SIG-M5 treated with dmso at 0.1 percent for 504 hours (cell line): ENCODE measurements at regions not wholly inside any gene's neighbourhood (a gene's known extent, or its start where the extent isn't known, plus 50 kb on each side); places are given as distances from the start of the nearest gene placed in this dataset.
"Not testable (repeated sequence)": the region's sequence is repeated elsewhere in the genome, so short reads cannot be mapped to it uniquely, and the experiment has no call there.

Experiments
- DNase-seq: peaks from one replicate; lab custom pipeline; 2025; ENCODE audit not compliant: unreplicated experiment; lab: John Stamatoyannopoulos, UW

DNA sequence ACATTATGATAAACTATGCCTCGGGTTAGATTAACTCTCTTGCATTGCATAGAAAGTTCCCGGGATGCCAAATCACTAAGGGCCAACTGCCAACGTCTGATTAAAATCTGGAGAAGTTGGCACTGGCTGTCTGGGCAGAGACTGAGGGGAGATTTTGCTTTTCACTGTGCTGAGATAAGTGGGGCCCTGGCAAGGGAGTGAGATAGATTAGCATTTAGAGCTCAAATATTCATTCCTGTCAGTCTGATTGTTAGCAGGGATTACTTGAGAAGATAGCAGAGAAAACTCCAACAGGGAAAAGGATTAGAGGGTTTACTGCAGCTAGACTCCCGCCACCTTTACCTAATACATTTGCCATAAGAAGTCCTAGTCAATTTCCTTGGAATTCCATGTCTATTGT is 714.1 kb upstream of the CHRM3 start:
- DNase-seq, result no peak

DNA sequence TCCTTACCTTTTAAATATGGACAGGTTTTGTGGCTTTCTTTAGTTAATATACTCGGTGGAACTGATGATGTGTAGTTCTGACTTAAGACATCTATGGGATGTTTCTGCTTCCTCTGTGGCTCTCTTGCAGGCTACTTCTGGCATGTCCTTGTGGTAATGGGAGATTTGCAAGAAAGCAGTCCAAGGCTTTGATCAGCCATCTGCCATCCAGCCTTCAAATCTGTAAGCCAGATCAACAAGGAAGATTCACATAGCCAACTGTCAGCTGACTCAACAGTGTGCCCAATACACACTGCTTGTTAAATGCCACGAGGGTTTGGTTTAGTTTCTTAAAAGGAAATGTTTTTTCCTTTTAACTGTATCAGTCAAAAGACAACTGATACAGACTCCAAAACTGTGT is 722.2 kb upstream of the CHRM3 start:
- no peak for DNase-seq

DNA sequence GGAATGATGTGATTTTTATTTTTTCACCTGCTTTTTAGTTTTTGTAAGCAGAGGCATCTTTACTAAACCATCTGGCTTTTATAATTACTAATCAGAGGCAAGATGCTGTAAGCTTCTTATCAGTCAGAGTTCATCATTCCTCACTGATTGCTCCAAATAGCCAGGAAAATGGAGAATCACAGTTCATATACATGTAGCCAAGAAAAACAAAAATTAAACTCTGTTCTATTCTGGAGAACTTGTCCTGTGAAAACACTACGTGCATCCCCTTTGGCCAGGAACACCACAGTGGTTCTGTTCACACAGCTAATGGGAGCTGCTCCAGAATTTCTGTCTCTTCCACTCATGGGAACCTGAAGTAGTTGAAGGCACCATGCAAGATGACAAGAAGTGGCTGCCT is 725.5 kb upstream of the CHRM3 start:
- DNase-seq, result no peak

DNA sequence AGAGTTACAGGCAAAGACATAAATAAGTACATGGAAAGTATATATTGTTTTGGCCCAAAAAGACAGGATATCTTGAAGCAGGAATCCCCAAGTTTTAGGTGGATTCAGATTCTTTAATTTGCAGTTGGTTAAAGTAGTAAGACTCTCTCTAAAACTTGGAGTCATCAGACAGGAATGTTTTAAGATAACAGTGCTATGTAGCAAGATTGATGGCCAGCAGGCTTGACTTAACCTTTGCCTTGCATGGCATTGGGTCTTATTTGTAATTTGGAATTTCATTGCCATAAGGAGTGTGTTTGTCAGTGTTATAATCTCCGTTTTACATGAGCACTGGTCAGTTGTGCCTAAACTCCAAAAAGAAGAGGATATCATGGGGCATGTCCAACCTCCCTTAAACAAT is 727.6 kb upstream of the CHRM3 start:
- no peak for DNase-seq

DNA sequence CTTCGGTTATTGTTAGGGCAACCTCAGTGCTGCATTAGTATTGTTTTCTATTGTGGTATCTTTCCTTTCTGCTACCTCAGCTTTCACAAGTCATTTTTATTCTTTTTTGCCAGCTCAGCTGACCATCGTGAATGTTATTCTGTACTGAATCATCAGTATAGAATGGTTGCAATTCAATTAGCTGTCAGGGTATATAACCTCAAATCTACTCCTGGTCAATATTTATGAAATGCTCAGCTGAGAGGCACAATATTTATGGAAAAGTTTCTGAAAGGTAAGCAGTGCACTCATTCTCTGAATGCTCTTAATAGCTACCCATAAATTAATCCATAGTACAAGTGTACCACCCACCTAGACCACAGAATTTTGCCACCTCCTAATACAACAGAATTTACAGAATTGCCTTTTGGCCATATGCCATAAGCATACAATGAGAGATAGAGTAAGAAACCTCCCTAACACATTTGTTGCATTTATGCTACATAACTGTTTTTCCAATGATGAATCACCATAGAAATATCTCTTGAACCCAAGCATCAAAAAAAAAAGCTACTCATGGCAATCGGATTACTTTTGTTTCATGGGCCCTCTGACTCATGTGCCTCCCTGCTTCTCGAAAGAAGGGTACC is 732.6 kb upstream of the CHRM3 start:
- no peak for DNase-seq

DNA sequence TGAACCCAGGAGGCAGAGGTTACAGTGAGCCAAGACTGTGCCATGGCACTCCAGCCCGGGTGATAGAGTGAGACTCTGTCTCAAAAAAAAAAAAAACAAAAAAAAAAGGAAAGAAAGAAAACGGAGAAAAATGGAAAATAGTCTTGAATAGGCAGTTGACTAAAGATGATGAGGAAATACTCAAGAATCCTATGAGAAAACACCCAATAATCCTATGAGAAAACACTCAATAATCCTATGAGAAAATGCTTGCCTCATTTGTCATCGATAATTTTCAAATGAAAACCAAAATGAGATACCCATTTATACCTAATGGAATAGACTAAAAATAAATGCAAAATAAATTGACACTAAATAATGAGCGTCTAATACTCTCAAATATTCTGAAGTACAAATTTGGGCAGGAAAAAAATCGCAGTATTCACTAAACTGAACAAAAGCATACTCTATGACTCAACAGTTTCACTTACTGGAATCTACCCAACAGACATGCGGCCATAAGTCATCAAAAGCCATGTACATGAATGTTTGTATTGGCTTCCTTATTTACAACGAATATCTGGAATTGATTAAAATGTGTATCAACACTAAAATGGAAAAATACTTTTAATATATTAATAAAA is 733.9 kb upstream of the CHRM3 start:
- DNase-seq, result no peak

DNA sequence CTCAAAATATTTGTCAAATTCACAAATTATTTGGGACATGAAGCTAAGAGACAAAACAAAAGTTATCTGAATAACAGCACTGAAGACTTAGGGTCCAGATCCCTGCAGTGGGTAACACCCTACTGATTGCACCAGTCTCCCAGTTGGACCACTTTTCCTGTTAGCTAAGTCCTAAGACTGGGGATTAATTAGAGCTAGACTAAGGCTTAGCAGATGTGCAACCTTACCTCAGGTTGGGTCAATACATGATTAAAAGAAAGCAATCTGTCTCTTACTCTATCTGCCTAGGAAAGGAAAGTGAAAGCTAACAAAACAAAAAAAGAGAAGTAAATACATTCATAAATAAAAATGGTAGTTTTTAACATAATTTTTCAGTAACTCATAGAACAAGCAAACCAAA is 737.2 kb upstream of the CHRM3 start:
- no peak for DNase-seq

DNA sequence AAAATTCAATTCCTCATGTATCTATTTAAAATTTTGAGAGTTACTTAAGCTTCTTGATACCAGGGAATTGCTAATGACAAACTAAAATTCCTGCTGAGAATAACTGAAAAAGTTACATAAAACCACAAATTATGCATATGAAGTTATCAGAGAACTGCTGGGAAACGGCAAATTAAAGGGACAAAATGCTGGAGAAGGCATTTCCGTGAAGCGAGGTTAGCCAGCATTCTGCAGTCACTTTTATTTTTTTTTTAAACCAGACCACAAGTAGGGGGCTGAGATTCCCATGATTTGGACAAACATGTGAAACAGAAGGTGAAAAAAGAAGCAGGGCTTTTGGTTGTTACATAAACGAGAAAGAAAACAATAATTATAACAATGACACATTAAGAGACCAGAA is 737.6 kb upstream of the CHRM3 start:
- DNase-seq, result no peak

DNA sequence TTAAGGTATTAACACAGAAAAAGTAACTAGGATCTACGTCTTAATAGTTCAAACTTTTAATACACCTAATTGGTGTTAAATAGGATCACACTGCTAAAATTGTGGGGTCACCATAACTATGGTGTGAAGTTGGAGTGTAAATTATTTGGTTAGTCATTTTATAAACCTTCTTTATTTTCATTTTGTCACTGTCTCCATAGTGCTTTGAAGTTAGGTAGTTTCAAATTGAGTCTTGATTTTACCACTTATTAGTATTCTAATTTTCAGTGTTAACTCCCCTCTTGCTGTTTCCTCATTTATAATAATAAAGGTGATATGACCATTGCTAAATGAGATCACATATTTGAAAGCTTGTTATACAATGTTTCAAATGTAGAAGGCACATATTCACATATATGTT is 738.1 kb upstream of the CHRM3 start:
- DNase-seq, result no peak

DNA sequence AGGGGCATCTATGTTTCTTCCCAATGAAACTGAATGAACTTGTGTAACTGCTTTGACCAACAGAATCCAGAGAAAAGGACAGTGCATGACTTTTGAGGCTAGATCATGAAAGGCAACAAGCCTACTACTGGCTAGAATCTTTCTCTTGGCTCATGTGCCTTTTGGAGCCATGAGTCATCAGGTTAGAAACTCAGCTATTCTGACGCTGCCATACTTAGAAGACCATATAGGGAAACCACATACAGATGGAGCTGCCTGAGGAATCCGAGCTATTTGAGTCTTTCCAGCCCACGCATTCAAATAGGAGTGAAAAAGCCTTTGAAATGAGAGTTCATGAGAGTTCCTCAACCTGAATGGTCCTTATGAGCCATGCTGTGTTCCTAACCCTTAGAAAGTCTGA is 738.5 kb upstream of the CHRM3 start:
- no peak for DNase-seq

DNA sequence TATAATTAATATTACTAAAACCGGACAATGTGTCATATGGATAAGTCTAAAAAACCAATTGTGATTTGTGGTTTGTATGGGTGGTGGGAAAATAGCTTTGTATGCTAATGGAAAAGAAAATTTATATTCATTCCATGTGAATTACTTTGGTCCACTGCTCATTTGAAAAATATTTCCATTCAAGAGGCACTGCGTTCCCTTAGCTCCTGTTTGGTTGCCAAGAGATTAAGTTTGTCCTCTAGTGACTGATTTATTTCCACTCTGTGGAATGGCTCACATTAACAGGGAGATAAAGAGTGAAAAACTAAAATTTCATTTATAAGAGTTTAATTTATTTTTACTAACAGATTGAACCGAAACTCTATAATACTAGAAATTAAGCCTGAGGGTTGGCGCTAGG is 744.1 kb upstream of the CHRM3 start:
- DNase-seq, result no peak

DNA sequence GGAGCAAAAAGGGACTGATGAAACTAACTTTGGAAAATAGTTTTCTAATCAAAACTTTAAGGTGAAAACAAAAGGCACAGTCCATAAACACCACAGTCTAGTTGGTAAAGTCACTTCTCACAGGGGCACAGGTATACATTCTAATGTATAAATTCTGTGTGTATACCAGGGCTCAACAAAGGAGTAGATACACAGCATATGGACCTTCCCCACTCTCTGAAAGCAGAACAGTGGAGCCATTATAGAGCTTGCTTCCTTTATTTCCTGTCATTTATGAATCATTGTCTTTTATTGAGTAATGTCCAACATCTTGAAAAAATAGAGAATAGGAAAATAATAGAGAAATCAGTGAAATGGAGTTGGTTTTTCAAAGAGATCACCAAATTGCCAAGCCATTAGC is 746.5 kb upstream of the CHRM3 start:
- DNase-seq, result no peak

DNA sequence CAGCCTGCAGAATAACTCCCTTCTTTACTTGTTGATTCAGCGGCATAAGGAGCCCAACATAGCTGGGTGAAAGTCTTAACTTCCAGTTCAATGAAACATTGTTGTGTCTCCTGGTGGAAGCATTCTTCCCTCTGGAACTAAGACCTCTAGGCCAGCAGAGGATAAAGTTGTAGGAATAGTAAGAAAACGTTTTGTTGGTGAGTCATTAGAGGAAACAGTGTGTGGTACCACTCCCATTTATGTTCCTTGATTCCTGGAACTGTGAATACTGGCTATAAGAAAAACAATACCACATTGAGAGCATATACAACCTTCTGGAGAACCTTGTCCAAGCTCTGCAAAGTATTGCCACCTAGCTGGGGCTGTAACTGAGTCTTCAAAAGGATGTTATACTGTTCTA is 737.4 kb upstream of the ZP4 start:
- no peak for DNase-seq

DNA sequence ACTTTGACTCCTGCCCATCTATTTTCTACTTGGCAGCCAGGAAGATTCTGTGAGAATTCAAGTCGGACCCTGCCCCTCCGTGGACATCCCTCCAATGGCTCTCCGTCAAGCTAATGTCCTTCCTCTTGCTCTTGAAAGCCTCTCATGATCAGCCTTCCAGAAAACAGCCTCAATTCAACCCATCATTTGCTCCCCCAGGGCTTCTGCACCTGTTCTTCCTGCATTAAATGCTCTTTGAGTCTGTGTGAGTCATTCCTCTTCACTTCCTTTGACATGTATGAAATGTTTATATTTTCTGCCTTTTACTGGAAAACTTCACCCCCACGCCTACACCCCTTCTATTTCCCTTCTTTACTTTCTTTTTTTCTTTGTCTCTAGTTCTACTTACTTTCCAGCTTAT is 734.1 kb upstream of the ZP4 start:
- no peak for DNase-seq

DNA sequence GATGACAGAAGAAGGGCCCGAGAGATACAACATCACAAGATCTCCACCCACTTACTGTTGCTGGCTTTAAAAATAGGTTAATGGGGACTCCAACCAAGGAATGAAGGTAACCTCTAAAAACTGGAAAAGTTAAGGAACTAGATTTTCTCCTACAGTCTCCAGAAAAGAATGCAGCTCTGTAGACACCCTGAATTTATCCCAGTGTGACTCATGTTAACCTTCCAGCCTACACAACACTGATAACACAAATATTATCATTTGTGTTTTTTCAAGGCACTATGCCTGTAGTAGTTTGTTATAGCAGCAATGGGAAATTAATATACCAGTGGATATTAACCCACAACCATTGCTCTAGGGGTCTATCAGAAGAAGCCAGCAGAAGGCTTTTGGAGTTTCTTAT is 730.7 kb upstream of the ZP4 start:
- DNase-seq, result no peak

DNA sequence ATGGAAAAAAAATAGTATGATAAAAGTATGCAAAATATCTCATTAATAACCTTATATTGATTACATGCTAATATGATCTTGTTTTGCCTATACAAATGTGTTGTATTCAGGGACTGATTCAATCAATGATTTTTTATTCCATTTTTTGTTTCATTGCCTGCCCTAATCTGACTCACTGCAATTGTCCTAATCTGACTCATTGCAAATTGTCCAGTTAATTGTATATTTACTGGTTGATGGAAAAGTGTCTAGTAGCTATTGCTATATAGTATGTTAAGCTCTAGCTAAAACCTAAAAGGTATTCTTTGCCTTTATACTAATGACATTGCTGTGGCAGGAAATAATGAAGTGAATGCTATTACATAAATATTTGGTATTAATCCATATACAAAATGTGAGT is 728.9 kb upstream of the ZP4 start:
- DNase-seq, result no peak

DNA sequence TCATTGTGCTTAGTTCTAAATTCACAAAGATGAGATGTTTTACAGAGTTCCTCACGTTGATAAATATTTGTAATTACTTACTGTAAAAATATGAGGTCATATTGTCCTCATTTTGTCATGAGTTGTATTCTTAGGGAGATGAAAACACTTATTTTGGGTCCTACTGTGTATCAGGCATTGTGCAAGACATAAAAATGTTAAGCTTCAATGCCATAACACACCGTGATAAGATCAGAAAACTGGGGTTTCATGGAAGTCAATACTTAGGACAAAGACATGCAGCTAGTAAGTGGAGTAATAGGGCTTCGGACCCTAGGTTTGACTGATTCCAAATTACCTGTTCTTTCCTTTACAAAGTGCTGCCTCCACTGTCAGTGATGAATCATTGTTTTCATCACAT is 720.7 kb upstream of the ZP4 start:
- no peak for DNase-seq

DNA sequence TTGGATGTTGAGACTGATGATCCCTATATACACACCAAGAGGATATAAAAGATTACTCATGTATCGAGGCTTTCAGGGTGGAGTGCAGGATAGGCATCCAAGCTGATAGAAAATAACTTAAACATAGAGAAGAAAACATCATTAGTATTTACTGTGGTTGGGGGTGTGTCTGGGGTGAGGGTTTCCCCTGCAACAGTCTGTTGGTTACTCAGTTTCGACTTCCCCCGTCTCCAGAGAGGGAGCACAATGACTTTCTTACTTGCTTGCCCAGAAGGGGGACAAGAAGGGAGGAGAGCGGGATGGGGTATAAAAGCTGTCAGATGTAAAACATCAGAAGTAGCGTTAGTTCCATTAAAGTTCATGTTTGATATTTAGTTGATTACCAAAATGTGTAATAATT is 717.4 kb upstream of the ZP4 start:
- DNase-seq, result no peak

DNA sequence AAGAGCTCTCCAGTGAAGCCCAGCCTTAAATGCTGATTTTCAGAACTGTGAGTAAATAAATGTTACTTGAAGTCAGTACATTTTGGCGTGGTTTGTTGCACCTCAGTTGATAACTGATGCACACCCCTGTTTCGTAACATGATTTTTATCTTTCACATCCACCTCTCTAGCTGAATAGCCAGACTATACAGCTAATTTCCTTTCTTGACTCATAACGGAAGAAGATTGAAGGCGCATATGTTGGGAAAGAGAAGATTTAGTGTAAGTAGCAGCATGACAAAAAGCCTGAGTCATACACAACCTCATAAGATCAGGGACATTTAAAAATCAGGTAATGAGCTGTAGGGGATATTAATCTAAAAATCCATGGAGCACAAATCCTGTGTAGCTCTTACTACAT is 716.2 kb upstream of the ZP4 start:
- DNase-seq, result peak; percentile 92

DNA sequence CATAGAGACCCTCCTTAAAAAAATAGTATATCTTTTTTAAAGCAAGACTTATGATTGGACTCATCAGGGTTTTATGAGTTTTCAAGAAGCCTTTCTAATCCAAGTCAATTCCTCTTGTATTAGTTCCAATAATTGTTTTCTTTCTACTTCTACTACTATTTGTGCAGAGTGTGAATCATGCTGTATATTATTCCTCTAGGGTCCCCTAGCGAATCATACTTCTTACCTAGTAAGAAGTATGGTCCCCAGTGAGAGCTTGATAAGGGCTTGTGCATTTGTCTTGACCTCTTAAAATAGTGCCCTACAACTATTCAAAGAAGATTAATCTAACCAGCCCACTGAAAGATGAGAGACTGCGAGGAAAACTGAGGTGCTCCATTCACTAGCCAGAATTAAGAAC is 715.7 kb upstream of the ZP4 start:
- DNase-seq, result no peak

DNA sequence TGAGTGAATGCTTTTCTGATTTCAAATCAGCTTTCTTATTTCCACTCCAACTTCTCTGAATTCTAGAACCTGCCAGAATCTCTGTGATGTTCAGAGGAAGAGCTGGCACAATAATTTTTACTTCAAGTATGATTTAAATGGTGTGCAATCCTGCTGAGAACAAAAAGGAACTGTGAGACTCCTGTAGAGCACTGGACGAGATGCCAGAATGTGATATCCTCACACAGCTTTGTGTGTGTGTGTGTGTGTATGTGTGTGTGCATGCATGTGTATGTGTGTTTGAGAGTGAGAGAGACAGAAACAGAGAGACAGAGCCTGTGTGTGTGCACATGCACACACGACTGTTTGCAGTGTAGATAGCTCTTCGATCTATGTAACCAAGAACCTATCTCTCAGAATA is 713.6 kb upstream of the ZP4 start:
- DNase-seq, result no peak

DNA sequence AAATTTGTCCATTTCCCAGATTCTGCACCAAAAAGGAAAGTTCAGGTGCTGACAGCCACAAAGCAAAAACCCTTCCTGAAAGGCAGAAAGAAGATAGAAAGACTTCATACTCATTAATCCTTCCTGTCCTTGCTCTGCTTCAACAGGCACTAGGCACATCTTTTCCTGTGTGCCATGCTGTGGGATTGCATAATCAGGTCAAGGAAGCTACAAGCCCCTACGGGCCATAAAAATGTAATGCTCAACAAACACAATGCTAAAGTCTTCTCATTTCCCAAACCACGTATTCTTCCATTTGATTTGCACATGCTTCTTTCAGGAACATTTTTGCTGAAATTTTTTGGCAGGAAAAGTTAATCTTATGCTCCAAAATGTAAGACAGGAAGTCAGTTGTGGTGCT is 710.9 kb upstream of the ZP4 start:
- DNase-seq, result not testable (repeated sequence)

DNA sequence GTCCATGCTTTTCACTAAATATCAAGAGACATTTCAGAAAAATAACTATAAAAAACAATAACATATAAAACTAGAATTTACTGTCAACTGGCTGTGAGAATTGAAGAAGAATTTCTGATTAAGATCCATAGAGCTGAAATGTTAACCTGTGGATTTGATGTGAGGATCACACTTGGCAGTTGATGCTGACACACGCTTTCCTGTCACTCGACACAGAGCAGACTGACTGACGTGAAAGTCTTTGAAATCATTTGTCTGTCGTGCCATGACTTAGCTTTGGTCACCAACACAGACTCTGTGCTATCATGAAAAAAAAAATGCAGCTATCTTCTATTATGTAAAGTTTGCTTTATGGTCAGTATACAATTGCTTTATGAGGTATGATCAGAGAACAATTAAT is 706.0 kb upstream of the ZP4 start:
- DNase-seq, result no peak
